DND-41 (cell line): ENCODE measurements at regions not wholly inside any gene's neighbourhood (a gene's known extent, or its start where the extent isn't known, plus 50 kb on each side); places are given as distances from the start of the nearest gene placed in this dataset.
"Not testable (repeated sequence)": the region's sequence is repeated elsewhere in the genome, so short reads cannot be mapped to it uniquely, and the experiment has no call there.

Source experiments
- ATAC-seq: fragments of 200-7000 bp; cut with Tn5 transposase; 3 replicates; pipeline ENCODE4 v1.9.1; 2021; ENCODE audit warnings: low read depth; ENCODE audit not compliant: insufficient read depth
- DNase-seq: peaks from one replicate; pipeline ENCODE4 v3.0.0-alpha.2; 2020
- H2AFZ ChIP-seq: 2 replicates; pipeline ENCODE4 v1.6.0; 2012; ENCODE audit warnings: low read depth, low read length
- H3K27ac ChIP-seq: 2 replicates; pipeline ENCODE4 v1.5.1; 2012; ENCODE audit warnings: low read length, inconsistent platforms
- H3K27me3 ChIP-seq: fragments of 200-600 bp; sonication (generic); 2 replicates; pipeline ENCODE4 v1.6.0; 2012; ENCODE audit warnings: low read length, mild to moderate bottlenecking, inconsistent platforms; ENCODE audit not compliant: insufficient read depth, poor library complexity
- H3K36me3 ChIP-seq: 2 replicates; pipeline ENCODE4 v1.5.1; 2012; ENCODE audit warnings: low read length, inconsistent platforms; ENCODE audit not compliant: insufficient read depth
- H3K4me1 ChIP-seq: 2 replicates; pipeline ENCODE4 v1.5.1; 2012; ENCODE audit warnings: mild to moderate bottlenecking, low read length; ENCODE audit not compliant: insufficient read depth
- H3K4me2 ChIP-seq: 2 replicates; pipeline ENCODE4 v1.6.0; 2012; ENCODE audit warnings: mild to moderate bottlenecking, moderate library complexity, low read length, inconsistent platforms; ENCODE audit not compliant: insufficient read depth
- H3K4me3 ChIP-seq, 2 experiments: fragments of 200-600 bp in 1 of 2; shearing (Covaris generic) in 1 of 2; 2 replicates each; pipeline ENCODE4 v1.5.1; 2012 to 2016; ENCODE audit warnings: inconsistent platforms in 2 of 2, low read length in 2 of 2, mild to moderate bottlenecking in 2 of 2, low read depth in 1 of 2, moderate library complexity in 1 of 2
- H3K79me2 ChIP-seq: 2 replicates; pipeline ENCODE4 v1.6.0; 2012; ENCODE audit warnings: low read length, inconsistent platforms; ENCODE audit not compliant: insufficient read depth
- H3K9ac ChIP-seq: 2 replicates; pipeline ENCODE4 v1.6.0; 2012; ENCODE audit warnings: low read depth, mild to moderate bottlenecking, inconsistent platforms, low read length, moderate library complexity
- H3K9me3 ChIP-seq: 2 replicates; pipeline ENCODE4 v1.5.1; 2012; ENCODE audit warnings: low read length, moderate library complexity, mild to moderate bottlenecking, inconsistent platforms; ENCODE audit not compliant: insufficient read depth, severe bottlenecking
- H4K20me1 ChIP-seq: 2 replicates; pipeline ENCODE4 v1.6.0; 2012; ENCODE audit warnings: low read length; ENCODE audit not compliant: insufficient read depth
- CTCF ChIP-seq: IDR thresholded peaks from 2 replicates; pipeline ENCODE4 v1.5.1; 2012; ENCODE audit warnings: borderline replicate concordance, low read length, moderate library complexity, mild to moderate bottlenecking; ENCODE audit not compliant: poor library complexity, severe bottlenecking; ENCODE audit errors: extremely low read depth
- EZH2 ChIP-seq: IDR thresholded peaks from 3 replicates; pipeline ENCODE4 v1.6.1; 2012; ENCODE audit warnings: borderline replicate concordance, low read depth, mild to moderate bottlenecking, moderate library complexity, low read length, inconsistent platforms; ENCODE audit not compliant: severe bottlenecking

- Histone ChIP-seq H3K4me1 (no peaks in the 10 kb centered on the region), H3K27ac (no peak overlapping the region), H3K9ac (no peak overlapping the region), H3K79me2 (no peaks in the 10 kb centered on the region), H3K9me3 (no peaks in the 10 kb centered on the region), H3K4me2 (no peak overlapping the region), H4K20me1 (no peaks in the 10 kb centered on the region), H2AFZ (no peak overlapping the region), H3K36me3 (no peaks in the 10 kb centered on the region), H3K27me3 (no peaks in the 10 kb centered on the region), H3K4me3 (no peak overlapping the region)
- ATAC-seq (no peak), DNase-seq (no peak)
- TF ChIP-seq EZH2 (no peak), CTCF (no peak)
Measured at GRCh38 chr5:122615832-122616231, 159.0 kb upstream of the SNX2 start.

DNA sequence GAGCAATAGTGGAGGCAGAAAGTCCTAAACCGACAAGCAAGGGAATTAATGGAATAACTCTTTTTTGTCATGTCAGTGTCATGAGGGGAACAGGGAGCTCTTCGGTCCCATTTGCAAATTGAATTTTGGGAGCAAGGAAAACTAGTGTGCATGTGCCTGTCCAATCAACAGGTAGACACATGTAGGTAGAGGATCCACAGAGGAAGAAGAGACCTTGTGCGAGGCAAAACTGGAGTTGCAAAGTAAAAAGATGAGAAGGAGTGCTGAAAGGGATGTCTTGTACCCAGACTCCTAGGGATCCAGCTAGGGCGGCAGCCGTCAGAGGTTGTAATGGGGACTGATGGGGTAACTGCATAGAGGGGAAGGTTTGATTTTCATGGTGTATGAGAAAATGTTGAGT, 156.8 kb upstream of the SNX2 start:
- not testable (repeated sequence) for H3K9ac ChIP-seq, H3K36me3 ChIP-seq, H3K9me3 ChIP-seq, H3K27ac ChIP-seq, H3K4me1 ChIP-seq, DNase-seq, H3K79me2 ChIP-seq, H3K4me2 ChIP-seq, H3K27me3 ChIP-seq, H3K4me3 ChIP-seq, ATAC-seq, H4K20me1 ChIP-seq, H2AFZ ChIP-seq

DNA sequence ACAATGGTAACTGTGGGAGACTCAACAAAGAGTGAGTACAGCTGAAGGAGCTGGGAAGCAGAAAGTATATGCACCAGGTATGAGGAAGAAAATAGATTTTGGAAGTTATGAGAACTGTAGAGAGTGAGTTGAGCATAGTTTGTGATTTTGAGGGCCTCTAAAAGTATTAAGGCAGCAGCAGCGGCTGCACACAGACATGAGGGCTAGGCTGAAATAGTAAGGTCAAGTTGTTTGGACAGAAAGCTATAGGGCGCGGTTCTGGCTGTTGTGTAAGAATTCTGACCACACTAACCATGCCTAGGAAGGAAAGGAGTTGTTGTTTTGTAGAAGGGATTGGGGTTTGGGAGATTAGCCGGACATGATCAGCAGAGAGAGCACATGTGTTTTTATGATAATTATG, 154.1 kb upstream of the SNX2 start:
- not testable (repeated sequence) for H3K27ac ChIP-seq, H3K27me3 ChIP-seq, H3K9me3 ChIP-seq, H3K79me2 ChIP-seq, H3K36me3 ChIP-seq, H3K4me2 ChIP-seq, H3K4me1 ChIP-seq, H3K9ac ChIP-seq, ATAC-seq, DNase-seq, H4K20me1 ChIP-seq, H3K4me3 ChIP-seq, H2AFZ ChIP-seq

DNA sequence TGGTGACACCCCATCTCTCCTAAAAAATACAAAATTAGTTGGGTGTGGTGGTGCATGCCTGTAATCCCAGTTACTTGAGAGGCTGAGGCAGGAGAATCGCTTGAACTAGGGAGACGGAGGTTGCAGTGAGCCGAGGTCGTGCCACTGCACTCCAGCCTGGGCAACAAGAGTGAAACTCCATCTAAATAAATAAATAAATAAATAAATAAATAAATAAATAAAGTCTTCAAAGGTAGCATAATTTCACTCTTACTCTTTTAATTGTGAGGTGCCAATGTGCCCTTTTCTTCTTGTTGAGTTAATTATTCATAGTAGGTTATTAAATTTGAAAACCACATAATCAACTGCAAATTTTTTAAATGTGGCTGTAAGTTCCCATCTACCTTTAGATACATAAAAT, 146.2 kb upstream of the SNX2 start:
- not testable (repeated sequence) for H3K4me1 ChIP-seq, ATAC-seq, H4K20me1 ChIP-seq, H3K27me3 ChIP-seq, H2AFZ ChIP-seq, H3K79me2 ChIP-seq, H3K9ac ChIP-seq, H3K4me2 ChIP-seq, DNase-seq, H3K4me3 ChIP-seq, H3K36me3 ChIP-seq, H3K27ac ChIP-seq, H3K9me3 ChIP-seq

GRCh38 chr5:122629121-122629677, 145.7 kb upstream of the SNX2 start:
- ATAC-seq (no peak), DNase-seq (no peak)
- TF ChIP-seq EZH2, result no peak
- TF ChIP-seq CTCF, result no peak
- H4K20me1 ChIP-seq, result no peaks in the 10 kb centered on the region
- H3K36me3 ChIP-seq, result no peaks in the 10 kb centered on the region
- H3K9me3 ChIP-seq, result no peaks in the 10 kb centered on the region
- no peak overlapping the region for H3K27ac ChIP-seq
- no peak overlapping the region for H3K4me3 ChIP-seq
- no peak overlapping the region for H3K4me2 ChIP-seq
- no peak overlapping the region for H2AFZ ChIP-seq
- H3K27me3 ChIP-seq, result no peaks in the 10 kb centered on the region
- no peaks in the 10 kb centered on the region for H3K79me2 ChIP-seq
- no peaks in the 10 kb centered on the region for H3K4me1 ChIP-seq
- no peak overlapping the region for H3K9ac ChIP-seq
